ENCODE measurements at regions not wholly inside any gene's neighbourhood (a gene's known extent, or its start where the extent isn't known, plus 50 kb on each side); places are given as distances from the start of the nearest gene placed in this dataset.

- TF ChIP-seq CTCF (IDR thresholded peaks at IDR 0.05) (no peak), POLR2A (IDR thresholded peaks at IDR 0.05) (no peak)
Observed at GRCh38 chr2:144099340-144099739, 420.6 kb downstream of the ZEB2 start.

Data from uterus (tissue), 2 donors.